Keratinocyte (primary cell): ENCODE measurements at regions not wholly inside any gene's neighbourhood (a gene's known extent, or its start where the extent isn't known, plus 50 kb on each side); places are given as distances from the start of the nearest gene placed in this dataset.

ENCODE experiments used
- DNase-seq: peaks from one replicate; pipeline ENCODE4 v3.0.0-alpha.2; 2011; ENCODE audit warnings: low read depth, missing footprints, low spot score
- FAIRE-seq: peaks from 2 replicates; lab custom pipeline; 2011; peaks lifted over from hg19 to GRCh38; lab: Jason Lieb, UNC
- H2AFZ ChIP-seq: 2 replicates; pipeline ENCODE4 v1.6.0; 2012; ENCODE audit warnings: low read length, control low read depth, inconsistent platforms; ENCODE audit not compliant: control insufficient read depth
- H3K27ac ChIP-seq: 2 replicates; pipeline ENCODE4 v1.5.1; 2011; ENCODE audit warnings: low read length; ENCODE audit not compliant: control insufficient read depth, insufficient read depth
- H3K27me3 ChIP-seq: 3 replicates; pipeline ENCODE4 v1.6.0; 2011; ENCODE audit warnings: low read length; ENCODE audit not compliant: control insufficient read depth, insufficient read depth; ENCODE audit errors: extremely low read depth
- H3K36me3 ChIP-seq, 2 experiments: 2 replicates in 1 of 2; 3 replicates in 1 of 2; pipeline ENCODE4 v1.5.1; 2011; ENCODE audit warnings: low read length in 2 of 2, mild to moderate bottlenecking in 1 of 2; ENCODE audit not compliant: control insufficient read depth in 2 of 2, insufficient read depth in 2 of 2; ENCODE audit errors: extremely low read depth in 1 of 2
- H3K4me1 ChIP-seq: 3 replicates; pipeline ENCODE4 v1.5.1; 2011; ENCODE audit warnings: low read length; ENCODE audit not compliant: control insufficient read depth, insufficient read depth; ENCODE audit errors: extremely low read depth
- H3K4me2 ChIP-seq: 3 replicates; pipeline ENCODE4 v1.6.0; 2011; ENCODE audit warnings: low read depth, low read length; ENCODE audit not compliant: control insufficient read depth, insufficient read depth; ENCODE audit errors: extremely low read depth
- H3K4me3 ChIP-seq, 3 experiments: fragments of 200-600 bp in 1 of 3; sonication (generic) in 1 of 3; 2 replicates in 2 of 3; 3 replicates in 1 of 3; pipeline ENCODE4 v1.5.1; 2011 to 2016; ENCODE audit warnings: low read length in 3 of 3, mild to moderate bottlenecking in 3 of 3, control low read depth in 2 of 3, inconsistent platforms in 1 of 3, low read depth in 1 of 3, mixed read lengths in 1 of 3, mixed run types in 1 of 3, moderate library complexity in 1 of 3; ENCODE audit not compliant: control insufficient read depth in 2 of 3, insufficient read depth in 2 of 3; ENCODE audit errors: extremely low read depth in 1 of 3
- H3K79me2 ChIP-seq: 2 replicates; pipeline ENCODE4 v1.6.0; 2012; ENCODE audit warnings: low read length; ENCODE audit not compliant: control insufficient read depth, insufficient read depth
- H3K9ac ChIP-seq: 3 replicates; pipeline ENCODE4 v1.6.0; 2011; ENCODE audit warnings: low read length; ENCODE audit not compliant: control insufficient read depth, insufficient read depth; ENCODE audit errors: extremely low read depth
- H3K9me1 ChIP-seq: 3 replicates; pipeline ENCODE4 v1.6.0; 2011; ENCODE audit warnings: low read length; ENCODE audit not compliant: control insufficient read depth, insufficient read depth; ENCODE audit errors: extremely low read depth
- H3K9me3 ChIP-seq: 2 replicates; pipeline ENCODE4 v1.5.1; 2012; ENCODE audit warnings: low read depth, low read length; ENCODE audit not compliant: control insufficient read depth
- H4K20me1 ChIP-seq: 3 replicates; pipeline ENCODE4 v1.6.0; 2011; ENCODE audit warnings: low read length; ENCODE audit not compliant: control insufficient read depth, insufficient read depth; ENCODE audit errors: extremely low read depth
- EZH2 ChIP-seq: IDR thresholded peaks from one replicate; pipeline ENCODE4 v1.6.1; 2012; ENCODE audit warnings: inconsistent platforms, mild to moderate bottlenecking, low read length, moderate library complexity
- dilution Hi-C: fragments of 300-500 bp; cut with MboI; formaldehyde crosslinking; loops from one replicate; pipeline ENCODE4 v1.7.0; 2020; ENCODE audit warnings: low sequenced_read_pairs; ENCODE audit not compliant: extremely low pct_ligation_motif_present
- TF ChIP-seq, protein P1 (sequence below), 3 experiments: IDR thresholded peaks in 1 of 3; conservative IDR thresholded peaks in 1 of 3; optimal IDR thresholded peaks in 1 of 3; 2 replicates in 2 of 3; 3 replicates in 1 of 3; pipeline versions ENCODE3 to v1.5.1; 2011; ENCODE audit warnings: low read length in 3 of 3, mild to moderate bottlenecking in 3 of 3, moderate library complexity in 2 of 3, control low read depth in 1 of 3, inconsistent platforms in 1 of 3; ENCODE audit not compliant: insufficient read depth in 2 of 3; ENCODE audit errors: extremely low read depth in 1 of 3

GRCh38 chr6:121884620-121885019, 449.2 kb downstream of the GJA1 start:
- H3K36me3 ChIP-seq: no peaks in the 10 kb centered on the region
- H3K27ac ChIP-seq: no peak overlapping the region
- no peaks in the 10 kb centered on the region for H3K4me1 ChIP-seq
- no peak overlapping the region for H3K4me2 ChIP-seq
- no peaks in the 10 kb centered on the region for H3K27me3 ChIP-seq
- DNase-seq: no peak
- H3K9me1 ChIP-seq: no peaks in the 10 kb centered on the region
- dilution Hi-C loops: no loop called here
- no peaks in the 10 kb centered on the region for H4K20me1 ChIP-seq
- H3K9me3 ChIP-seq: no peaks in the 10 kb centered on the region
- H3K79me2 ChIP-seq: no peaks in the 10 kb centered on the region
- no peak overlapping the region for H2AFZ ChIP-seq
- TF ChIP-seq EZH2: no peak
- TF ChIP-seq, protein P1, sequence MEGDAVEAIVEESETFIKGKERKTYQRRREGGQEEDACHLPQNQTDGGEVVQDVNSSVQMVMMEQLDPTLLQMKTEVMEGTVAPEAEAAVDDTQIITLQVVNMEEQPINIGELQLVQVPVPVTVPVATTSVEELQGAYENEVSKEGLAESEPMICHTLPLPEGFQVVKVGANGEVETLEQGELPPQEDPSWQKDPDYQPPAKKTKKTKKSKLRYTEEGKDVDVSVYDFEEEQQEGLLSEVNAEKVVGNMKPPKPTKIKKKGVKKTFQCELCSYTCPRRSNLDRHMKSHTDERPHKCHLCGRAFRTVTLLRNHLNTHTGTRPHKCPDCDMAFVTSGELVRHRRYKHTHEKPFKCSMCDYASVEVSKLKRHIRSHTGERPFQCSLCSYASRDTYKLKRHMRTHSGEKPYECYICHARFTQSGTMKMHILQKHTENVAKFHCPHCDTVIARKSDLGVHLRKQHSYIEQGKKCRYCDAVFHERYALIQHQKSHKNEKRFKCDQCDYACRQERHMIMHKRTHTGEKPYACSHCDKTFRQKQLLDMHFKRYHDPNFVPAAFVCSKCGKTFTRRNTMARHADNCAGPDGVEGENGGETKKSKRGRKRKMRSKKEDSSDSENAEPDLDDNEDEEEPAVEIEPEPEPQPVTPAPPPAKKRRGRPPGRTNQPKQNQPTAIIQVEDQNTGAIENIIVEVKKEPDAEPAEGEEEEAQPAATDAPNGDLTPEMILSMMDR (optimal IDR thresholded peaks at IDR 0.05 in 1 of 3, IDR thresholded peaks at IDR 0.05 in 1 of 3, conservative IDR thresholded peaks at IDR 0.05 in 1 of 3; ENCODE audit: extremely low read depth in 1 of 3, insufficient read depth in 2 of 3, low read length in 3 of 3): no peak
- no peak for FAIRE-seq
- H3K4me3 ChIP-seq: no peak overlapping the region
- no peak overlapping the region for H3K9ac ChIP-seq

DNA sequence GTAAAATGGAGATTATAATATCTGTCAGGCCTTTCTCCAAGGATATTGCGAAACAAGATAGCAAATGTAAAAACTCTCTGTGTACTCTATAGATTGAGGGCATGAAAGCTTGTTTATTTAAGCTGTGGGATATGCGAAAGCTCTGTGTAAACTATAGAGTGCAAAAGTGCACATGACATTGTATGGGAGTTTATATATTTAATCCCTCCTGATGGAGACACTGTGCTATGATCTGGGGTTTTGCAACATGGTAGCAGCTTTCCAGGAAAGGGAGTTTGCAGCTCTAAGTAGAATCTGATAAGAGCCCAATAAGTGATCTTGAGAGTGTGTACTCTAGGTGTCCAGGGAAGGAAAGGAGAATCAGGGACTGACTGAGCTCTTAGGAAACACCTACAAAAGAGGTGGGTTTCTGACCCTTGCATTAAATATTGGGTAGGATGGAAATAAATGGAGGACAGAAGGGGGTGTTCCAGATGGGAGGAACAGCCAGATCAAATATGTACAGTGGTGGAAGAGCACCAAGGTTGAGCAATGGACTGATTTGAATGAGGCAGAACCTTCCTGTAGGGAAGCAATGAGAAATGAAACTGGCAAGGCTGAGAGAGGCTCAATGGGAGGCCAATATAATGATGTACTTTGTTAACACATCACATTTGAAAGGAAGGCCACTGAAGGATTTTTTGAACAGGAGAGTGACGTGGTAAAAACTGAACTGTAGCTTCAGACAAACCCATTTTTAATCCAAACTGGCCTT, 450.1 kb downstream of the GJA1 start:
- no peaks in the 10 kb centered on the region for H3K4me1 ChIP-seq
- H3K9me3 ChIP-seq: no peaks in the 10 kb centered on the region
- H3K36me3 ChIP-seq: no peaks in the 10 kb centered on the region
- no peak for TF ChIP-seq EZH2
- TF ChIP-seq, protein P1 (optimal IDR thresholded peaks at IDR 0.05 in 1 of 3, IDR thresholded peaks at IDR 0.05 in 1 of 3, conservative IDR thresholded peaks at IDR 0.05 in 1 of 3; ENCODE audit: extremely low read depth in 1 of 3, insufficient read depth in 2 of 3, low read length in 3 of 3): no peak
- dilution Hi-C loops: no loop called here
- no peaks in the 10 kb centered on the region for H4K20me1 ChIP-seq
- peak; percentile 17 for FAIRE-seq
- H3K4me3 ChIP-seq: no peak overlapping the region
- no peaks in the 10 kb centered on the region for H3K27me3 ChIP-seq
- H3K4me2 ChIP-seq: no peak overlapping the region
- H2AFZ ChIP-seq: no peak overlapping the region
- H3K27ac ChIP-seq: no peak overlapping the region
- no peaks in the 10 kb centered on the region for H3K79me2 ChIP-seq
- no peaks in the 10 kb centered on the region for H3K9me1 ChIP-seq
- no peak overlapping the region for H3K9ac ChIP-seq
- DNase-seq: no peak
